GM23338 (cell line): ENCODE measurements at regions not wholly inside any gene's neighbourhood (a gene's known extent, or its start where the extent isn't known, plus 50 kb on each side); places are given as distances from the start of the nearest gene placed in this dataset.

Source experiments
- ATAC-seq: fragments of 200-7000 bp; cut with Tn5 transposase; 3 replicates; pipeline ENCODE4 v1.9.1; 2020
- DNase-seq: peaks from one replicate; pipeline ENCODE4 v3.0.0-alpha.2; 2015; ENCODE audit warnings: low spot score
- H2AFZ ChIP-seq: fragments of 200-600 bp; sonication (generic); 2 replicates; pipeline ENCODE4 v1.8.0; 2016; ENCODE audit warnings: antibody characterized with exemption, mild to moderate bottlenecking, moderate library complexity
- H3F3A ChIP-seq: fragments of 200-600 bp; sonication (generic); replicated peaks from 2 replicates; pipeline ENCODE4 v1.8.0; 2017; ENCODE audit warnings: antibody characterized with exemption, mixed run types, low read depth
- H3K27ac ChIP-seq: fragments of 200-600 bp; sonication (generic); 2 replicates; pipeline ENCODE4 v1.6.1; 2016; ENCODE audit warnings: low read depth
- H3K27me3 ChIP-seq: fragments of 200-600 bp; sonication (generic); 2 replicates; pipeline ENCODE4 v1.8.0; 2016; ENCODE audit warnings: mild to moderate bottlenecking, mixed run types, moderate library complexity; ENCODE audit not compliant: insufficient read depth
- H3K36me3 ChIP-seq: fragments of 200-600 bp; sonication (generic); 2 replicates; pipeline ENCODE4 v1.8.0; 2016; ENCODE audit warnings: mild to moderate bottlenecking; ENCODE audit not compliant: insufficient read depth
- H3K4me1 ChIP-seq: fragments of 200-600 bp; sonication (generic); 2 replicates; pipeline ENCODE4 v1.8.0; 2016; ENCODE audit warnings: mild to moderate bottlenecking, moderate library complexity; ENCODE audit not compliant: insufficient read depth
- H3K4me2 ChIP-seq: fragments of 200-600 bp; sonication (generic); 2 replicates; pipeline ENCODE4 v1.7.1; 2017; ENCODE audit warnings: mixed run types
- H3K4me3 ChIP-seq: fragments of 200-600 bp; sonication (generic); 2 replicates; pipeline ENCODE4 v1.6.1; 2016; ENCODE audit warnings: mixed run types
- H3K79me2 ChIP-seq: fragments of 200-600 bp; sonication (generic); replicated peaks from 2 replicates; pipeline ENCODE4 v1.8.0; 2017; ENCODE audit warnings: mild to moderate bottlenecking; ENCODE audit not compliant: insufficient read depth
- H3K9me2 ChIP-seq: fragments of 200-600 bp; sonication (generic); 2 replicates; pipeline ENCODE4 v1.8.0; 2017; ENCODE audit not compliant: insufficient read depth
- H4K20me1 ChIP-seq: fragments of 200-600 bp; sonication (generic); replicated peaks from 2 replicates; pipeline ENCODE4 v1.8.0; 2017; ENCODE audit warnings: mild to moderate bottlenecking; ENCODE audit not compliant: insufficient read depth
- H3K27ac Mint-ChIP-seq: 2 replicates; pipeline ENCODE4 v1.8.0; 2020; ENCODE audit warnings: inconsistent platforms, mild to moderate bottlenecking, moderate library complexity, mixed read lengths
- H3K27me3 Mint-ChIP-seq: 3 replicates; pipeline ENCODE4 v1.8.0; 2022; ENCODE audit warnings: low read depth, mild to moderate bottlenecking, moderate library complexity, mixed read lengths, inconsistent platforms; ENCODE audit not compliant: insufficient read depth, poor library complexity
- H3K36me3 Mint-ChIP-seq: 3 replicates; pipeline ENCODE4 v1.8.0; 2021; ENCODE audit warnings: low read depth, mild to moderate bottlenecking, inconsistent platforms, moderate library complexity, mixed read lengths
- H3K4me1 Mint-ChIP-seq: 3 replicates; pipeline ENCODE4 v1.8.0; 2020; ENCODE audit warnings: mild to moderate bottlenecking, inconsistent platforms, mixed read lengths
- H3K4me3 Mint-ChIP-seq: 3 replicates; pipeline ENCODE4 v1.8.0; 2021; ENCODE audit warnings: moderate library complexity, mild to moderate bottlenecking, inconsistent platforms, mixed read lengths
- H3K9me3 Mint-ChIP-seq: 3 replicates; pipeline ENCODE4 v1.8.0; 2020; ENCODE audit warnings: moderate library complexity, mild to moderate bottlenecking, inconsistent platforms, mixed read lengths
- CREB1 ChIP-seq: fragments of 250-450 bp; sonication (Bioruptor Pico); IDR thresholded peaks from 2 replicates; pipeline ENCODE4 v1.5.0; 2020; ENCODE audit warnings: low read depth, mild to moderate bottlenecking, moderate library complexity
- EZH2 ChIP-seq: fragments of 200-600 bp; sonication (generic); IDR thresholded peaks from one replicate; pipeline ENCODE4 v1.8.0; 2017; ENCODE audit warnings: antibody characterized with exemption, mild to moderate bottlenecking, low read depth; ENCODE audit not compliant: unreplicated experiment
- EZH2phosphoT487 ChIP-seq: fragments of 200-600 bp; sonication (generic); IDR thresholded peaks from one replicate; pipeline ENCODE4 v1.8.1; 2018; ENCODE audit warnings: antibody characterized with exemption; ENCODE audit not compliant: unreplicated experiment
- JUNB ChIP-seq: IDR thresholded peaks from one replicate; pipeline ENCODE4 v1.6.1; 2016; ENCODE audit warnings: antibody characterized with exemption; ENCODE audit not compliant: unreplicated experiment
- ZNF114 ChIP-seq: fragments of 250-450 bp; sonication (Bioruptor Pico); IDR thresholded peaks from 2 replicates; pipeline ENCODE4 v1.5.0; 2020; ENCODE audit warnings: mild to moderate bottlenecking, moderate library complexity
- ZNF331 ChIP-seq: fragments of 250-450 bp; sonication (Bioruptor Pico); IDR thresholded peaks from 2 replicates; pipeline ENCODE4 v1.5.0; 2020; ENCODE audit warnings: low read depth, mild to moderate bottlenecking, moderate library complexity
- TF ChIP-seq, protein P1 (sequence below): fragments of 250-450 bp; sonication (Bioruptor Pico); IDR thresholded peaks from 2 replicates; pipeline ENCODE4 v1.5.0; 2020; ENCODE audit warnings: mild to moderate bottlenecking, moderate library complexity
- TF ChIP-seq, protein P2 (sequence below): IDR thresholded peaks from one replicate; pipeline ENCODE4 v1.6.1; 2018; ENCODE audit warnings: antibody characterized with exemption; ENCODE audit not compliant: unreplicated experiment
- TF ChIP-seq, protein P3 (sequence below): IDR thresholded peaks from 2 replicates; pipeline ENCODE4 v1.6.1; 2016; ENCODE audit warnings: antibody characterized with exemption
- TF ChIP-seq, protein P4 (sequence below), 2 experiments: fragments of 200-600 bp in 1 of 2; sonication (generic) in 1 of 2; conservative IDR thresholded peaks; 2 replicates each; pipeline versions ENCODE4 v1.5.1 to v1.6.1; 2016 to 2017; ENCODE audit warnings: antibody characterized with exemption in 2 of 2, low read depth in 2 of 2, mild to moderate bottlenecking in 2 of 2, moderate library complexity in 1 of 2

DNA sequence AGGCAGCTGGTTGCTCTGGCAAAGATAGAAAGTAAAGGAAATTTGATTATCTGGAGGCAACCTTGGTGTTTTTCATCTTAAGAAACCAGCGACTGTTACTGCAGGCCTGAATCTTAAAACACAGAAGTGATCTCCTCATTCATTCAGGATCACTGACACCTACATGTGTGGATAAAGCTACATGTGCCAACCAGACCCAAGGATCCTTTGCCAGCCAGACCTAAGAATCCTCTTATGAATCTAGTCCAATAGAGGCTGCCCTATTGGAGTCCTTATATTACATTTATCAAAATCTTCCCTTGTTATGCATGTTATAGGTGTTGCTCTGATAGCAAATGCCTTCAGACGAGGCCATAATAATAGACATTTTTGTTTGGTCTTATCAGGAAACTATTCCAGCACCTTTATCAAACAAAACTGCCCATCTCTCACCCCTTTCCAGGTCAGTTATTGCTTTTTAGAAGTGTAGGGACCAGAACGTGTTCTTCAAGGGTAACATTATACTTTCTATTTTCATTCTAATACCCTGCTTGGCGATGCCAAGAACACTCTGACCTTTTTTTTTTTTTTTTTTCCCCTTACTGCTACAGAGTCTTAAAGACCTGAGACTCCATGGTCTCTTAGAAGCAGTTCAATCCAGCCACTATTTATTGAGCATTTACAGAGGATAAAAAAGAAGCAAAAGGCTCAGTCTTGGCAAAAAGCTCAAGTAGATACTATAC is 175.5 kb upstream of the PTBP2 start:
- Mint-ChIP-seq H3K4me3 (no peak overlapping the region), H3K27ac (0 out of 2 replicates have a peak overlapping the region, but pooled peaks have one; percentile 24), H3K36me3 (no peaks in the 10 kb centered on the region), H3K27me3 (peaks cover 1% of the 10 kb centered on the region), H3K4me1 (peaks cover 24% of the 10 kb centered on the region), H3K9me3 (no peaks in the 10 kb centered on the region)
- Histone ChIP-seq H3F3A (no peaks in the 10 kb centered on the region), H3K9me2 (no peaks in the 10 kb centered on the region), H3K4me2 (no peak overlapping the region), H3K4me3 (no peak overlapping the region), H3K27ac (no peak overlapping the region), H2AFZ (no peak overlapping the region), H4K20me1 (no peaks in the 10 kb centered on the region), H3K4me1 (peaks cover 30% of the 10 kb centered on the region), H3K27me3 (no peaks in the 10 kb centered on the region), H3K79me2 (no peaks in the 10 kb centered on the region), H3K36me3 (no peaks in the 10 kb centered on the region)
- ATAC-seq = no peak
- TF ChIP-seq EZH2phosphoT487 = no peak
- no peak for TF ChIP-seq ZNF114 (CRISPR knock-in tag)
- no peak for TF ChIP-seq JUNB
- TF ChIP-seq, protein P1, sequence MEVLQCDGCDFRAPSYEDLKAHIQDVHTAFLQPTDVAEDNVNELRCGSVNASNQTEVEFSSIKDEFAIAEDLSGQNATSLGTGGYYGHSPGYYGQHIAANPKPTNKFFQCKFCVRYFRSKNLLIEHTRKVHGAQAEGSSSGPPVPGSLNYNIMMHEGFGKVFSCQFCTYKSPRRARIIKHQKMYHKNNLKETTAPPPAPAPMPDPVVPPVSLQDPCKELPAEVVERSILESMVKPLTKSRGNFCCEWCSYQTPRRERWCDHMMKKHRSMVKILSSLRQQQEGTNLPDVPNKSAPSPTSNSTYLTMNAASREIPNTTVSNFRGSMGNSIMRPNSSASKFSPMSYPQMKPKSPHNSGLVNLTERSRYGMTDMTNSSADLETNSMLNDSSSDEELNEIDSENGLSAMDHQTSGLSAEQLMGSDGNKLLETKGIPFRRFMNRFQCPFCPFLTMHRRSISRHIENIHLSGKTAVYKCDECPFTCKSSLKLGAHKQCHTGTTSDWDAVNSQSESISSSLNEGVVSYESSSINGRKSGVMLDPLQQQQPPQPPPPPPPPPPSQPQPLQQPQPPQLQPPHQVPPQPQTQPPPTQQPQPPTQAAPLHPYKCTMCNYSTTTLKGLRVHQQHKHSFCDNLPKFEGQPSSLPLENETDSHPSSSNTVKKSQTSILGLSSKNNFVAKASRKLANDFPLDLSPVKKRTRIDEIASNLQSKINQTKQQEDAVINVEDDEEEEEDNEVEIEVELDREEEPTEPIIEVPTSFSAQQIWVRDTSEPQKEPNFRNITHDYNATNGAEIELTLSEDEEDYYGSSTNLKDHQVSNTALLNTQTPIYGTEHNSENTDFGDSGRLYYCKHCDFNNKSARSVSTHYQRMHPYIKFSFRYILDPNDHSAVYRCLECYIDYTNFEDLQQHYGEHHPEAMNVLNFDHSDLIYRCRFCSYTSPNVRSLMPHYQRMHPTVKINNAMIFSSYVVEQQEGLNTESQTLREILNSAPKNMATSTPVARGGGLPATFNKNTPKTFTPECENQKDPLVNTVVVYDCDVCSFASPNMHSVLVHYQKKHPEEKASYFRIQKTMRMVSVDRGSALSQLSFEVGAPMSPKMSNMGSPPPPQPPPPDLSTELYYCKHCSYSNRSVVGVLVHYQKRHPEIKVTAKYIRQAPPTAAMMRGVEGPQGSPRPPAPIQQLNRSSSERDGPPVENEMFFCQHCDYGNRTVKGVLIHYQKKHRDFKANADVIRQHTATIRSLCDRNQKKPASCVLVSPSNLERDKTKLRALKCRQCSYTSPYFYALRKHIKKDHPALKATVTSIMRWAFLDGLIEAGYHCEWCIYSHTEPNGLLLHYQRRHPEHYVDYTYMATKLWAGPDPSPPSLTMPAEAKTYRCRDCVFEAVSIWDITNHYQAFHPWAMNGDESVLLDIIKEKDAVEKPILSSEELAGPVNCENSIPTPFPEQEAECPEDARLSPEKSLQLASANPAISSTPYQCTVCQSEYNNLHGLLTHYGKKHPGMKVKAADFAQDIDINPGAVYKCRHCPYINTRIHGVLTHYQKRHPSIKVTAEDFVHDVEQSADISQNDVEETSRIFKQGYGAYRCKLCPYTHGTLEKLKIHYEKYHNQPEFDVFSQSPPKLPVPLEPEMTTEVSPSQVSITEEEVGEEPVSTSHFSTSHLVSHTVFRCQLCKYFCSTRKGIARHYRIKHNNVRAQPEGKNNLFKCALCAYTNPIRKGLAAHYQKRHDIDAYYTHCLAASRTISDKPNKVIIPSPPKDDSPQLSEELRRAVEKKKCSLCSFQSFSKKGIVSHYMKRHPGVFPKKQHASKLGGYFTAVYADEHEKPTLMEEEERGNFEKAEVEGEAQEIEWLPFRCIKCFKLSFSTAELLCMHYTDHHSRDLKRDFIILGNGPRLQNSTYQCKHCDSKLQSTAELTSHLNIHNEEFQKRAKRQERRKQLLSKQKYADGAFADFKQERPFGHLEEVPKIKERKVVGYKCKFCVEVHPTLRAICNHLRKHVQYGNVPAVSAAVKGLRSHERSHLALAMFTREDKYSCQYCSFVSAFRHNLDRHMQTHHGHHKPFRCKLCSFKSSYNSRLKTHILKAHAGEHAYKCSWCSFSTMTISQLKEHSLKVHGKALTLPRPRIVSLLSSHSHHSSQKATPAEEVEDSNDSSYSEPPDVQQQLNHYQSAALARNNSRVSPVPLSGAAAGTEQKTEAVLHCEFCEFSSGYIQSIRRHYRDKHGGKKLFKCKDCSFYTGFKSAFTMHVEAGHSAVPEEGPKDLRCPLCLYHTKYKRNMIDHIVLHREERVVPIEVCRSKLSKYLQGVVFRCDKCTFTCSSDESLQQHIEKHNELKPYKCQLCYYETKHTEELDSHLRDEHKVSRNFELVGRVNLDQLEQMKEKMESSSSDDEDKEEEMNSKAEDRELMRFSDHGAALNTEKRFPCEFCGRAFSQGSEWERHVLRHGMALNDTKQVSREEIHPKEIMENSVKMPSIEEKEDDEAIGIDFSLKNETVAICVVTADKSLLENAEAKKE (CRISPR knock-in tag) = no peak
- TF ChIP-seq, protein P2, sequence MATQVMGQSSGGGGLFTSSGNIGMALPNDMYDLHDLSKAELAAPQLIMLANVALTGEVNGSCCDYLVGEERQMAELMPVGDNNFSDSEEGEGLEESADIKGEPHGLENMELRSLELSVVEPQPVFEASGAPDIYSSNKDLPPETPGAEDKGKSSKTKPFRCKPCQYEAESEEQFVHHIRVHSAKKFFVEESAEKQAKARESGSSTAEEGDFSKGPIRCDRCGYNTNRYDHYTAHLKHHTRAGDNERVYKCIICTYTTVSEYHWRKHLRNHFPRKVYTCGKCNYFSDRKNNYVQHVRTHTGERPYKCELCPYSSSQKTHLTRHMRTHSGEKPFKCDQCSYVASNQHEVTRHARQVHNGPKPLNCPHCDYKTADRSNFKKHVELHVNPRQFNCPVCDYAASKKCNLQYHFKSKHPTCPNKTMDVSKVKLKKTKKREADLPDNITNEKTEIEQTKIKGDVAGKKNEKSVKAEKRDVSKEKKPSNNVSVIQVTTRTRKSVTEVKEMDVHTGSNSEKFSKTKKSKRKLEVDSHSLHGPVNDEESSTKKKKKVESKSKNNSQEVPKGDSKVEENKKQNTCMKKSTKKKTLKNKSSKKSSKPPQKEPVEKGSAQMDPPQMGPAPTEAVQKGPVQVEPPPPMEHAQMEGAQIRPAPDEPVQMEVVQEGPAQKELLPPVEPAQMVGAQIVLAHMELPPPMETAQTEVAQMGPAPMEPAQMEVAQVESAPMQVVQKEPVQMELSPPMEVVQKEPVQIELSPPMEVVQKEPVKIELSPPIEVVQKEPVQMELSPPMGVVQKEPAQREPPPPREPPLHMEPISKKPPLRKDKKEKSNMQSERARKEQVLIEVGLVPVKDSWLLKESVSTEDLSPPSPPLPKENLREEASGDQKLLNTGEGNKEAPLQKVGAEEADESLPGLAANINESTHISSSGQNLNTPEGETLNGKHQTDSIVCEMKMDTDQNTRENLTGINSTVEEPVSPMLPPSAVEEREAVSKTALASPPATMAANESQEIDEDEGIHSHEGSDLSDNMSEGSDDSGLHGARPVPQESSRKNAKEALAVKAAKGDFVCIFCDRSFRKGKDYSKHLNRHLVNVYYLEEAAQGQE = no peak
- TF ChIP-seq CREB1 (CRISPR knock-in tag) = no peak
- no peak for TF ChIP-seq ZNF331 (CRISPR knock-in tag)
- no peak for TF ChIP-seq EZH2
- TF ChIP-seq, protein P3, sequence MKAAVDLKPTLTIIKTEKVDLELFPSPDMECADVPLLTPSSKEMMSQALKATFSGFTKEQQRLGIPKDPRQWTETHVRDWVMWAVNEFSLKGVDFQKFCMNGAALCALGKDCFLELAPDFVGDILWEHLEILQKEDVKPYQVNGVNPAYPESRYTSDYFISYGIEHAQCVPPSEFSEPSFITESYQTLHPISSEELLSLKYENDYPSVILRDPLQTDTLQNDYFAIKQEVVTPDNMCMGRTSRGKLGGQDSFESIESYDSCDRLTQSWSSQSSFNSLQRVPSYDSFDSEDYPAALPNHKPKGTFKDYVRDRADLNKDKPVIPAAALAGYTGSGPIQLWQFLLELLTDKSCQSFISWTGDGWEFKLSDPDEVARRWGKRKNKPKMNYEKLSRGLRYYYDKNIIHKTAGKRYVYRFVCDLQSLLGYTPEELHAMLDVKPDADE = no peak
- TF ChIP-seq, protein P4, sequence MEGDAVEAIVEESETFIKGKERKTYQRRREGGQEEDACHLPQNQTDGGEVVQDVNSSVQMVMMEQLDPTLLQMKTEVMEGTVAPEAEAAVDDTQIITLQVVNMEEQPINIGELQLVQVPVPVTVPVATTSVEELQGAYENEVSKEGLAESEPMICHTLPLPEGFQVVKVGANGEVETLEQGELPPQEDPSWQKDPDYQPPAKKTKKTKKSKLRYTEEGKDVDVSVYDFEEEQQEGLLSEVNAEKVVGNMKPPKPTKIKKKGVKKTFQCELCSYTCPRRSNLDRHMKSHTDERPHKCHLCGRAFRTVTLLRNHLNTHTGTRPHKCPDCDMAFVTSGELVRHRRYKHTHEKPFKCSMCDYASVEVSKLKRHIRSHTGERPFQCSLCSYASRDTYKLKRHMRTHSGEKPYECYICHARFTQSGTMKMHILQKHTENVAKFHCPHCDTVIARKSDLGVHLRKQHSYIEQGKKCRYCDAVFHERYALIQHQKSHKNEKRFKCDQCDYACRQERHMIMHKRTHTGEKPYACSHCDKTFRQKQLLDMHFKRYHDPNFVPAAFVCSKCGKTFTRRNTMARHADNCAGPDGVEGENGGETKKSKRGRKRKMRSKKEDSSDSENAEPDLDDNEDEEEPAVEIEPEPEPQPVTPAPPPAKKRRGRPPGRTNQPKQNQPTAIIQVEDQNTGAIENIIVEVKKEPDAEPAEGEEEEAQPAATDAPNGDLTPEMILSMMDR (conservative IDR thresholded peaks at IDR 0.05; ENCODE audit: low read depth in 2 of 2) = no peak
- no peak for DNase-seq
